ENCODE measurements at regions not wholly inside any gene's neighbourhood (a gene's known extent, or its start where the extent isn't known, plus 50 kb on each side); places are given as distances from the start of the nearest gene placed in this dataset.

DNA sequence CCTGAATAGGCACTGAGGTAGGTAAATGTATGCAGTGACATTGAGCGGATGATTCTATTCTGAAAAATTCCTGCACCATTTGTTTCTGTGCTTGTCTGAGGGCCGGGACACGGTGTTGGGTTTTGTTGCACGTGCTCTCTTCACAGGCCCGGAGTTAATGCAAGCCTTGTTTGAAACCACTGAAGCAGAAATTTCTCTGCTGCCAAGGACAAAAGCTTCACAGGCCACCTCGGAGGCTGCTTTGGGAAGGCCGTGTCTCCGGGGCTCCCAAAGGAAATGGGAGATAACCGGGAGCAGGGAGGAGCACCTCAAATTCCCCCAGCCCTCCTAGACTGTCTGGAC is 179.4 kb downstream of the OPA1 start:
- no peak for FAIRE-seq

DNA sequence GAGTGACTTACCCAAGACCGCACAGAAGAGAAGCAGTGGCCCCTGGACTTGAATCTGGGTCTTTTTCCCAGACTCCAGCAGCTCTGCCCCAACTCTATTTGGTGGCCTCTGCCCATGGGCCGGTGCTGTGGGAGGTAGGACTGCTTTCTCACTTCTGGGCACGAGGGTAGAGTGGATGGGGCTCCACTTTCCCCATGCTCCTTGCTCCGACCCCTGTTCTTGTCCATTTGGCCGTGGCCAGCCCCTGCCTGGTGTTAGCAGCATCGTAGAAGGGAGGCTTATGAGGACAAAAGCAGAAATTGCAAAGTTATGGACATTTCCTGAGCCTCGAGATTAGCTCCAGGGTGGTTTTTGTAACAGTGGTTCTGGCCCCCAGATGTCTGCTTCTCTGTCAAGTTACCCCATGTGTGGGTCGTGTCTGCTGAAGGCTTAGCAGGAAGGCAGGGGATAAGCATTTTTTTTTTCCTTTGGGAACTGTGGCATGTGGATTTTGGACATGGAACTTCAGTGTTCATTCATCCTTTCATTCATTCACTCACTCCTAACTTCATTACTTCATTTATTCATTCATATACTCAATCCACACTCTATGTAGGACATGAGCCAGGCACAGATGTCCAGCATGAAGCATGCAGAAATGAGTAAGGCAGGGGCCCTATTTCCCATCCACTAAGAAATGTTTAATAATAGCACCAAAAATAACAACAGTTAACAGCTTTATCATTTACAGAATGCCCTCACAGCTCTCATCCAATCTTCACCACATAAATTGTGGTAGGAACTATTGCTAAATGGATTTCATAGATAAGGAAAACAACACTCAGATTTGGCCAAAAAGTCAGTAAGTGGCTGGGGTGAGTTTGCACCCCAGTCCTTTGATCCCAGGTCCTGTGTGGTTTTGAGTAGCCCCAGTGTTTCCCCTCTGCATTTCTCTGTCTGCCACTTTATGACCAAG is 180.5 kb downstream of the OPA1 start:
- Histone ChIP-seq H3K36me3 (ENCODE audit: control insufficient read depth, insufficient read depth, low read length) (no peaks in the 10 kb centered on the region), H3K4me3 (ENCODE audit: low read depth, low read length) (no peak overlapping the region), H3K27me3 (ENCODE audit: control insufficient read depth, insufficient read depth, low read length) (peaks cover 4% of the 10 kb centered on the region)
- DNase-seq (ENCODE audit: low read depth) (no peak), FAIRE-seq (peak; percentile 18)
- TF ChIP-seq, protein P1, sequence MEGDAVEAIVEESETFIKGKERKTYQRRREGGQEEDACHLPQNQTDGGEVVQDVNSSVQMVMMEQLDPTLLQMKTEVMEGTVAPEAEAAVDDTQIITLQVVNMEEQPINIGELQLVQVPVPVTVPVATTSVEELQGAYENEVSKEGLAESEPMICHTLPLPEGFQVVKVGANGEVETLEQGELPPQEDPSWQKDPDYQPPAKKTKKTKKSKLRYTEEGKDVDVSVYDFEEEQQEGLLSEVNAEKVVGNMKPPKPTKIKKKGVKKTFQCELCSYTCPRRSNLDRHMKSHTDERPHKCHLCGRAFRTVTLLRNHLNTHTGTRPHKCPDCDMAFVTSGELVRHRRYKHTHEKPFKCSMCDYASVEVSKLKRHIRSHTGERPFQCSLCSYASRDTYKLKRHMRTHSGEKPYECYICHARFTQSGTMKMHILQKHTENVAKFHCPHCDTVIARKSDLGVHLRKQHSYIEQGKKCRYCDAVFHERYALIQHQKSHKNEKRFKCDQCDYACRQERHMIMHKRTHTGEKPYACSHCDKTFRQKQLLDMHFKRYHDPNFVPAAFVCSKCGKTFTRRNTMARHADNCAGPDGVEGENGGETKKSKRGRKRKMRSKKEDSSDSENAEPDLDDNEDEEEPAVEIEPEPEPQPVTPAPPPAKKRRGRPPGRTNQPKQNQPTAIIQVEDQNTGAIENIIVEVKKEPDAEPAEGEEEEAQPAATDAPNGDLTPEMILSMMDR (IDR thresholded peaks at IDR 0.05; ENCODE audit: insufficient read depth, low read length, severe bottlenecking): no peak

More for the DNA sequence above, 179.4 kb downstream of the OPA1 start:
- no peak for DNase-seq (ENCODE audit: low read depth)
- Histone ChIP-seq H3K27me3 (ENCODE audit: control insufficient read depth, insufficient read depth, low read length) (peaks cover 4% of the 10 kb centered on the region), H3K36me3 (ENCODE audit: control insufficient read depth, insufficient read depth, low read length) (no peaks in the 10 kb centered on the region), H3K4me3 (ENCODE audit: low read depth, low read length) (no peak overlapping the region)
- TF ChIP-seq, protein P1 (IDR thresholded peaks at IDR 0.05; ENCODE audit: insufficient read depth, low read length, severe bottlenecking): no peak

DNA sequence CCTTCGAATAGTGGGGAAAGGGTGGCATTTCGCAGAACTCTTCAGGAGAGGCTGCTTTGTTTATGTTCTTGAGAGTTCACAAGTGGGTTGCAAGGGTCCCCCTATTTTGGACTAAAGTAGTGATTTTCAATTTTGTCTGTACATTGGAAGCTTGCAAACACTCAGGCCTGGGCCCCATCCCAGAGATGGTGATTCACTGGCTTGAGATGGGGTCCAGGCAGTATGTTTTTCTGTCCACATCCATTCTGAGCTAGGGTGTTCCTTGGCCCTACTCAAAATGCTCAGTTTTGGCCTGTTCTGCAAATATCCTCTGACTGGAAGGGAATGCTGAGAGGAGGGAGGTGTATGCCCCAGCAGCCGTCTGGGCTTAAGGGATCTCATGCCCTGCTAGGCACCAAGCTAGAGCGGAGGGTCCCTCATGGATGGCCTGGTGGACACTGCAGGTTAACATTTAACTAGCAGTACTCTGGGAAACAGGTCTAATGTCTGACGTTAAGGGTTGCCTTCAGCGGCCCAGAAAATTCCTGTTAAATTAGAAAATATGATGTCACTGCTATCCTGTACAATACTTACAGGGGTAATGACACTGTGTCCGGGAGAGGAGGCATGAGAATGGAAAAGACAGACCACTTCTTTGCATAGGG is 181.4 kb downstream of the OPA1 start:
- H3K27me3 ChIP-seq (ENCODE audit: control insufficient read depth, insufficient read depth, low read length): peaks cover 12% of the 10 kb centered on the region
- DNase-seq (ENCODE audit: low read depth) (no peak), FAIRE-seq (no peak)
- TF ChIP-seq, protein P1 (IDR thresholded peaks at IDR 0.05; ENCODE audit: insufficient read depth, low read length, severe bottlenecking): no peak
- no peak overlapping the region for H3K4me3 ChIP-seq (ENCODE audit: low read depth, low read length)
- H3K36me3 ChIP-seq (ENCODE audit: control insufficient read depth, insufficient read depth, low read length): no peaks in the 10 kb centered on the region

DNA sequence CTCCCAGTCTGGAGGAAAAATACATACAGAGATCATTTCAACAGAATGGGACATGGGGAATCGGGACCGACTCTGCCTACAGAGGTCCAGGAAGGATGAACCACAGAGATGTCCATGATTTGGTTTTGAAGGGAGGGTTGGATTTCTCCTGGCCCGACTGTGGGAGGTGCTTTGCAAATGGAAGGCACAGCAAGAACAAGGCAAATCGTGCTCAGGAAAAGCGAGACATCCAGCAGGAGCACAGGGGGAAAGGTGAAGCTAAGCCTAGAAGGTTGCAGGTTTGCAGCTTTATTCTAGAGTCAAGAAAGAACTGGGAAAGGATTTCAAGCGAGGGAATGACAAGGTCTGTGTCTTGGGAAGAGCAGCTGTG is 181.9 kb downstream of the OPA1 start:
- TF ChIP-seq, protein P1 (IDR thresholded peaks at IDR 0.05; ENCODE audit: insufficient read depth, low read length, severe bottlenecking): no peak
- H3K36me3 ChIP-seq (ENCODE audit: control insufficient read depth, insufficient read depth, low read length): no peaks in the 10 kb centered on the region
- peaks cover 12% of the 10 kb centered on the region for H3K27me3 ChIP-seq (ENCODE audit: control insufficient read depth, insufficient read depth, low read length)
- no peak overlapping the region for H3K4me3 ChIP-seq (ENCODE audit: low read depth, low read length)
- FAIRE-seq: peak; percentile 62
- no peak for DNase-seq (ENCODE audit: low read depth)

DNA sequence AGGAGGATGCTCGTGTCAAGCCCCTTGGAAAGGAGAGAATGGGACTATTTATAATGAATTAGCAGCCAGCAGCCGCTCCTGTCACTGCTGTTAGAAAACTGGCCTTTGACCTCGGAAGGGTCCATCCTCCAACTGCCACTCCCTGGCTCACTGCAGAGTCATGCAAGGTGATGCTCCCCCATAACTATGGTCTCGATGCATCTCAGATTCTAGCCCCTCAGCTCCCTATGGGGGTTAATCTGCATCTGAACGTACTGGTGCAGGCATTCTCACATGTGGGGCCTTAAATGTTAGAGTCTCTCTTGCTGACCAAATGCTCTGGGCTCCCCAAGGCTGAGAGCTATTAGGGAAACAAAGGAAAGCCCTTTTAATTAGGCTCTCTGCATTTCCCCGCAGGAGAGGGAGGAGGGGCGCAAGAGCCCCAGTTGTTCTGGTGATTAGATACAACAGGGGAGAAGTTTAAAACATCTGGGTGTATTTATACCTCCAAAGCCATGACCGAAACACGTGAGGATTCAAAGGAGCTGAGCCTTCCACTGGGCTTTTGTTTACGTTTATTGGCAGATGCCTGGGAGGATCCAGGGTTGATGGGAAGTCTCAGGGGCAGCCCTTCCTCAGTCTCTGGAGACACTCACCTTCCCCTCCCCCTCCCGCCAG is 182.5 kb downstream of the OPA1 start:
- no peaks in the 10 kb centered on the region for H3K36me3 ChIP-seq (ENCODE audit: control insufficient read depth, insufficient read depth, low read length)
- H3K27me3 ChIP-seq (ENCODE audit: control insufficient read depth, insufficient read depth, low read length): peaks cover 12% of the 10 kb centered on the region
- TF ChIP-seq, protein P1 (IDR thresholded peaks at IDR 0.05; ENCODE audit: insufficient read depth, low read length, severe bottlenecking): no peak
- FAIRE-seq: no peak
- DNase-seq (ENCODE audit: low read depth): no peak
- H3K4me3 ChIP-seq (ENCODE audit: low read depth, low read length): no peak overlapping the region

Measured in bronchial epithelial cell (primary cell).